ENCODE measurements at regions not wholly inside any gene's neighbourhood (a gene's known extent, or its start where the extent isn't known, plus 50 kb on each side); places are given as distances from the start of the nearest gene placed in this dataset.
A peak's percentile ranks its signal among the peaks of the same experiment; 100 is the strongest.

GRCh38 chr3:26106228-26106627 lies 316.3 kb downstream of the OXSM start:
- no peak for DNase-seq (ENCODE audit: low spot score)
- in situ Hi-C loops (cut with MboI; ENCODE audit: low pct_unique_long_range_greater_than_20kb, low sequenced_read_pairs, unreplicated experiment): loop anchor here (25.0 kb wide), 1 partner anchor 444 kb away; the partner anchor contains the start of gene TOP2B
- TF ChIP-seq, protein P1, sequence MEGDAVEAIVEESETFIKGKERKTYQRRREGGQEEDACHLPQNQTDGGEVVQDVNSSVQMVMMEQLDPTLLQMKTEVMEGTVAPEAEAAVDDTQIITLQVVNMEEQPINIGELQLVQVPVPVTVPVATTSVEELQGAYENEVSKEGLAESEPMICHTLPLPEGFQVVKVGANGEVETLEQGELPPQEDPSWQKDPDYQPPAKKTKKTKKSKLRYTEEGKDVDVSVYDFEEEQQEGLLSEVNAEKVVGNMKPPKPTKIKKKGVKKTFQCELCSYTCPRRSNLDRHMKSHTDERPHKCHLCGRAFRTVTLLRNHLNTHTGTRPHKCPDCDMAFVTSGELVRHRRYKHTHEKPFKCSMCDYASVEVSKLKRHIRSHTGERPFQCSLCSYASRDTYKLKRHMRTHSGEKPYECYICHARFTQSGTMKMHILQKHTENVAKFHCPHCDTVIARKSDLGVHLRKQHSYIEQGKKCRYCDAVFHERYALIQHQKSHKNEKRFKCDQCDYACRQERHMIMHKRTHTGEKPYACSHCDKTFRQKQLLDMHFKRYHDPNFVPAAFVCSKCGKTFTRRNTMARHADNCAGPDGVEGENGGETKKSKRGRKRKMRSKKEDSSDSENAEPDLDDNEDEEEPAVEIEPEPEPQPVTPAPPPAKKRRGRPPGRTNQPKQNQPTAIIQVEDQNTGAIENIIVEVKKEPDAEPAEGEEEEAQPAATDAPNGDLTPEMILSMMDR (IDR thresholded peaks at IDR 0.05; ENCODE audit: extremely low read depth, insufficient read depth, missing control alignments): no peak

- TF ChIP-seq, protein P1 (IDR thresholded peaks at IDR 0.05; ENCODE audit: extremely low read depth, insufficient read depth, missing control alignments): no peak
- DNase-seq (ENCODE audit: low spot score): no peak
- in situ Hi-C loops (cut with MboI; ENCODE audit: low pct_unique_long_range_greater_than_20kb, low sequenced_read_pairs, unreplicated experiment): loop anchor here (25.0 kb wide), 1 partner anchor 447 kb away; the partner anchor contains the start of gene TOP2B
Observed at GRCh38 chr3:26108846-26109489, 319.1 kb downstream of the OXSM start.

DNA sequence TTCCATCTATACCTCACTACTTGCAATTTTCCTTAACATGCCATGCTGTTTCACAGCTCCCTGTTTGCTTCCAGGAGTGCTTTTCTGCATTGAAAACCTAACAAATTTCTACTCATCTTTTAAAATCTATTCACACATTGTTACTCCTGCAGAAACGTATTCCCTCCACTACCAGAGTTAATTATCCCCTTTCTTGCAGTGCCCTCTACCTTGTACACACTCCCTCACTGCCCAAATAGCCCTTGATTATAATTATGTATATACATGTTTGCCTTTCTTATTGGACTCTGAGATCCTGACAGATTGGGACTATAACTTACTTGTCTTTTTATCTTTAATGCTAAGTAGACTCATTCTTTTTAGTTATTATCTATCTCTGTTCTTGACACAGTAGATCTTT lies 325.0 kb downstream of the OXSM start:
- in situ Hi-C loops (cut with MboI; ENCODE audit: low pct_unique_long_range_greater_than_20kb, low sequenced_read_pairs, unreplicated experiment): loop anchor here (25.0 kb wide), 1 partner anchor 453 kb away; the partner anchor contains the start of gene TOP2B
- TF ChIP-seq, protein P1 (IDR thresholded peaks at IDR 0.05; ENCODE audit: extremely low read depth, insufficient read depth, missing control alignments): no peak
- no peak for DNase-seq (ENCODE audit: low spot score)

DNA sequence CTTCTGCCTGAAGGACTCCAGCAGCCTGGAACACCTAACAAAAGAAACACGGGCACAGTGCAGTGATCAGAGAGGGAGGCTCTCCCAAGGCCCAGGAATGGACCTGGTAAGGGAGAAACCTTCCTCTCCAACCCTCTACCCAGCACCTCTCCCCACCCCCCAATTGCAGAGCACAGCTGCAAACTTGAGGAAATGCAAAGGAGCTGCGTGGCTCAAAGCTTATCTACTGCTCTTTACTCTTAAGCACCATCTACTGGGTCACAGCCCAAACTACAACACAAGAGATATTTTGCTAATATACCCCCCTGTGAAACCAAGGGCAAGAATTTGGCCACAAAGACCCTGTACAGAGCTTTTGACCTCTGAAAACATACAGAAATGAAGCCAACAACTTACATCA lies 328.3 kb downstream of the OXSM start:
- in situ Hi-C loops (cut with MboI; ENCODE audit: low pct_unique_long_range_greater_than_20kb, low sequenced_read_pairs, unreplicated experiment): loop anchor here (25.0 kb wide), 1 partner anchor 456 kb away; the partner anchor contains the start of gene TOP2B
- TF ChIP-seq, protein P1 (IDR thresholded peaks at IDR 0.05; ENCODE audit: extremely low read depth, insufficient read depth, missing control alignments): peak; percentile 38
- DNase-seq (ENCODE audit: low spot score): no peak

- no peak for DNase-seq (ENCODE audit: low spot score)
- in situ Hi-C loops (cut with MboI; ENCODE audit: low pct_unique_long_range_greater_than_20kb, low sequenced_read_pairs, unreplicated experiment): no loop called here
- TF ChIP-seq, protein P1 (IDR thresholded peaks at IDR 0.05; ENCODE audit: extremely low read depth, insufficient read depth, missing control alignments): no peak
Observed at GRCh38 chr3:26132942-26133341, 343.1 kb downstream of the OXSM start.

DNA sequence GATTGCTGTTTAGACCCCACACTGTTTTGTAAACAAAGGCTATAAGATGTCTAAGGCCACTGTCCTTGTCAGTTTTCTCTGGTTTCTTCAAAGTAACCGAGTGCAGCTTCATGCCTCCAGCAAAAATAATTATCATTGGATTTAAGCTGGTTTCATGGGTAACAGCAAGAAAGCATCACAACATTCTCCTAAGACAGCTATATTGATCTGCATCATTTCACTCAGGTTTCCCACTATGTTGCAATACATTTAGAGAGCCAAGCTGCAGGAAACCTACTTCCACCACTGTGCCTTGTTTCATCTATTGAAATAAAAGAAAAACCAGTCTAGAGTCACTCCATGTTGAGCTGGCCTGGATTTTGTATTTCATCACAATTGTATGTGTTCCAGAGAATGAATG lies 351.4 kb downstream of the OXSM start:
- in situ Hi-C loops (cut with MboI; ENCODE audit: low pct_unique_long_range_greater_than_20kb, low sequenced_read_pairs, unreplicated experiment): no loop called here
- TF ChIP-seq, protein P1 (IDR thresholded peaks at IDR 0.05; ENCODE audit: extremely low read depth, insufficient read depth, missing control alignments): no peak
- no peak for DNase-seq (ENCODE audit: low spot score)

Measured in GM13977 (cell line).